KMS-11 (cell line): ENCODE measurements at regions not wholly inside any gene's neighbourhood (a gene's known extent, or its start where the extent isn't known, plus 50 kb on each side); places are given as distances from the start of the nearest gene placed in this dataset.

Experiments used
- H2AFZ ChIP-seq: fragments of 200-600 bp; sonication (generic); 2 replicates; pipeline ENCODE4 v1.6.1; 2016; ENCODE audit warnings: antibody characterized with exemption, mixed run types, low read depth
- H3K27ac ChIP-seq: fragments of 200-600 bp; sonication (generic); 2 replicates; pipeline ENCODE4 v1.6.1; 2016; ENCODE audit warnings: mild to moderate bottlenecking, mixed run types
- H3K27me3 ChIP-seq: fragments of 200-600 bp; sonication (generic); 2 replicates; pipeline ENCODE4 v1.6.1; 2017; ENCODE audit warnings: mild to moderate bottlenecking, low read depth, mixed run types, moderate library complexity; ENCODE audit not compliant: insufficient read depth
- H3K36me3 ChIP-seq: fragments of 200-600 bp; sonication (generic); 2 replicates; pipeline ENCODE4 v1.6.1; 2017; ENCODE audit warnings: mild to moderate bottlenecking, mixed run types; ENCODE audit not compliant: insufficient read depth
- H3K4me1 ChIP-seq: fragments of 200-600 bp; sonication (generic); 2 replicates; pipeline ENCODE4 v1.6.1; 2016; ENCODE audit warnings: mild to moderate bottlenecking, low read depth, mixed run types; ENCODE audit not compliant: poor library complexity, severe bottlenecking
- H3K4me2 ChIP-seq: fragments of 200-600 bp; sonication (generic); 2 replicates; pipeline ENCODE4 v1.7.0; 2016; ENCODE audit warnings: mild to moderate bottlenecking, mixed run types
- H3K4me3 ChIP-seq: fragments of 200-600 bp; sonication (generic); IDR thresholded peaks from 2 replicates; pipeline ENCODE4 v1.6.1; 2017; ENCODE audit warnings: low read depth, low read length, mixed read lengths; ENCODE audit not compliant: insufficient read depth
- H3K79me2 ChIP-seq: fragments of 200-600 bp; sonication (generic); 2 replicates; pipeline ENCODE4 v1.6.1; 2016; ENCODE audit warnings: low read depth, mixed run types; ENCODE audit not compliant: insufficient read depth
- H3K9ac ChIP-seq: fragments of 200-600 bp; sonication (generic); 2 replicates; pipeline ENCODE4 v1.6.1; 2016; ENCODE audit warnings: mild to moderate bottlenecking, mixed run types
- H4K20me1 ChIP-seq: fragments of 200-600 bp; sonication (generic); 2 replicates; pipeline ENCODE4 v1.6.1; 2016; ENCODE audit warnings: mild to moderate bottlenecking, mixed run types; ENCODE audit not compliant: insufficient read depth
- TF ChIP-seq, protein P1 (sequence below): fragments of 200-600 bp; sonication (generic); conservative IDR thresholded peaks from 2 replicates; pipeline ENCODE4 v1.6.1; 2017; ENCODE audit warnings: low read depth, mild to moderate bottlenecking, antibody characterized with exemption, low read length, moderate library complexity, mixed read lengths

DNA sequence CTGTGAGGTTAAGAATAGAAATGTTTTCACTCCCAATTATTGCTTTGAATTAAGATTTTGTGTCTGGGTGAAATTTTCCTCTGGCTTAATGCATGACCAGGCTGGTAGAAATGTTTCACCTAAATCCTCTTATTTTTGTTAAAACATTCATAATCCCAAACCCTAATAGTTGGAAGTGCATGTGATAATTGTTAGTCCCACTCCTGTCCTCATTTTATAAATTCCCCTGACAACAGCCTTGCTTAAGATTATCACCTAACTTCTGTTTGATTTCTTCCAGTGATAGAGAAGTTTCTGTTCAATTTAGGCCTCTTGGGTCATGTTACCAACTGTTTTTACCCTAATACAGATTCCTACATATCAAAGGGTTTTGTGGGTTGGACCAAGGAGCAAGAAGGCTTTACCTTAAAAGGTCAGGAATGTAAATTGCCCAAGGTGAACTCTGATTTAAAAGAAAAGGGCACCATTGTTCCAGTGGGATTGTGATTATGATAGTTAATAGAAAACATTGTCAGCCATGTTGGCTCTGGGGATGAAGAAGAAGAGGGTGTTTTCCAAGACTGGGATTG is 158.7 kb upstream of the CENPW start:
- no peaks in the 10 kb centered on the region for H4K20me1 ChIP-seq
- H3K4me3 ChIP-seq, result no peak overlapping the region

DNA sequence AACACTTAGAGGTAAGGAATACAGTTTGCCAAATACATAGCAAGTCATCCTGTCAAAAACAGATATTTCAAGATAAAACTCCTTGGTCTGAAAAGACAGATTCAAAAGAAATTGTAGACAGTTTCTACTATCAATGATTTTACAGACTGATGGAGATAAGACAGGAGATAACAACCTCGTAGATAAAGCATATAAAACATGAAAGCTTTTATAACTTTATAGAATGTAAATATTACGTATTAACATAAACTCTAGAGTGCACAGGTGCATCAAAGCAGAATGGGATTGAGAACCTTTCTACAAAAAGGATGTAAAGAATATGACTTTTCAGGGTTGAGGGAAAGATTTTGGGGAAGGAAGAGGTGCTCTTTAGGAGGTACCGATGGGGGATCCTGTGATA is 158.0 kb upstream of the CENPW start:
- Histone ChIP-seq H3K4me2 (no peak overlapping the region), H2AFZ (no peak overlapping the region), H3K79me2 (no peaks in the 10 kb centered on the region), H3K4me3 (no peak overlapping the region), H3K27ac (no peak overlapping the region), H3K27me3 (no peaks in the 10 kb centered on the region), H3K36me3 (no peaks in the 10 kb centered on the region), H3K9ac (no peak overlapping the region), H4K20me1 (no peaks in the 10 kb centered on the region), H3K4me1 (no peaks in the 10 kb centered on the region)
- TF ChIP-seq, protein P1, sequence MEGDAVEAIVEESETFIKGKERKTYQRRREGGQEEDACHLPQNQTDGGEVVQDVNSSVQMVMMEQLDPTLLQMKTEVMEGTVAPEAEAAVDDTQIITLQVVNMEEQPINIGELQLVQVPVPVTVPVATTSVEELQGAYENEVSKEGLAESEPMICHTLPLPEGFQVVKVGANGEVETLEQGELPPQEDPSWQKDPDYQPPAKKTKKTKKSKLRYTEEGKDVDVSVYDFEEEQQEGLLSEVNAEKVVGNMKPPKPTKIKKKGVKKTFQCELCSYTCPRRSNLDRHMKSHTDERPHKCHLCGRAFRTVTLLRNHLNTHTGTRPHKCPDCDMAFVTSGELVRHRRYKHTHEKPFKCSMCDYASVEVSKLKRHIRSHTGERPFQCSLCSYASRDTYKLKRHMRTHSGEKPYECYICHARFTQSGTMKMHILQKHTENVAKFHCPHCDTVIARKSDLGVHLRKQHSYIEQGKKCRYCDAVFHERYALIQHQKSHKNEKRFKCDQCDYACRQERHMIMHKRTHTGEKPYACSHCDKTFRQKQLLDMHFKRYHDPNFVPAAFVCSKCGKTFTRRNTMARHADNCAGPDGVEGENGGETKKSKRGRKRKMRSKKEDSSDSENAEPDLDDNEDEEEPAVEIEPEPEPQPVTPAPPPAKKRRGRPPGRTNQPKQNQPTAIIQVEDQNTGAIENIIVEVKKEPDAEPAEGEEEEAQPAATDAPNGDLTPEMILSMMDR, result no peak

More for the DNA sequence above, 158.7 kb upstream of the CENPW start:
- Histone ChIP-seq H3K4me1 (no peaks in the 10 kb centered on the region), H2AFZ (no peak overlapping the region), H3K36me3 (no peaks in the 10 kb centered on the region), H3K79me2 (no peaks in the 10 kb centered on the region), H3K4me2 (no peak overlapping the region), H3K9ac (no peak overlapping the region), H3K27ac (no peak overlapping the region), H3K27me3 (no peaks in the 10 kb centered on the region)
- TF ChIP-seq, protein P1, result no peak

DNA sequence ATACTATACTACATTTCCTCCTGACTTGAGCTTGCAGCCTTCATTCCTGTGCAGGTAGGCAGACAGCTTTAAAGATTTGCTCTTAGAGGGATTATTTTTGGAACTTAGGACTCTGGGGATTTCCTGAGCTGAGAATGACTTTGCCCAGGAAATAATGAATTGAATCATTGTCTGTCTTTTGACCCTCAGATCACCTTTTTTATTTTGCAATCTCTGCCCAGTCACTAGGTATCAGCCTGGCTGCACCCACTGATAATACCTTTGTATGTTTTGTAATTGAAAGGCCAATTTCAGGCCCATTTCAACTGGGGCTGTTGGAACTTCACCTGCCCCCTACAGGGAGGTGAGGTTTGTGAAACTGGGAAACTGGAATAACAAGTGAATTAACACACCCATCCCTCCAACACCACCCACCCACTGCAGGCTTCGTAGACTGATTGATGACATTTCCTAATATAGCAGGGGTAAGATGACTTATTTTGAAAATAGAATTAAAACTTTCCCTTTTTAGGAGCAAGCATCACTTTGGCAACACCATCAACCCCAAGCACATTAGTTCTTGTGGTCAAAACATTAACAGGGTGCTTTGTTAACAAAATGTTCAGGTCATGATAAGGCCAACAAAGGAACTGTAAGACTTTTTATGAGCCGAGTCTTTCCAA is 157.1 kb upstream of the CENPW start:
- Histone ChIP-seq H3K4me2 (no peak overlapping the region), H3K27ac (no peak overlapping the region), H2AFZ (no peak overlapping the region), H3K36me3 (no peaks in the 10 kb centered on the region), H3K4me3 (no peak overlapping the region), H3K27me3 (no peaks in the 10 kb centered on the region), H3K4me1 (no peaks in the 10 kb centered on the region), H3K9ac (no peak overlapping the region), H3K79me2 (no peaks in the 10 kb centered on the region), H4K20me1 (no peaks in the 10 kb centered on the region)
- TF ChIP-seq, protein P1, result no peak

DNA sequence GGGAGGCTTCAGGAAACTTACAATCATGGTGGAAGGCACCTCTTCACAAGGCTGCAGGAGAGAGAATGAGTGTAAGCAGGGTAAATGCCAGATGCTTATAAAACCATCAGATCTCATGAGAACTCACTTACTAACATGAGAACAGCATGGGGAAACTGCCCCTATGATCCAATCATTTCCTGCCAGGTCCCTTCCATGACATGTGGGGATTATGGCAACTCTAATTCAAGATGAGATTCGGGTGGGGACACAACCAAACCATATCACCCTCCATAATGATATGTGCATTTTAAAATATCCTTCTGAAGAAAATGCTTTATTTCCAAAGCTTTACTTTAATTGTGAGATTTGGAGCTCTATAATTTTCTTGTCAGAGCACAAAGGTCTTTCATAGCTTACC is 154.1 kb upstream of the CENPW start:
- TF ChIP-seq, protein P1, result no peak
- Histone ChIP-seq H3K27ac (no peak overlapping the region), H3K79me2 (no peaks in the 10 kb centered on the region), H3K9ac (no peak overlapping the region), H3K36me3 (no peaks in the 10 kb centered on the region), H4K20me1 (no peaks in the 10 kb centered on the region), H3K4me1 (no peaks in the 10 kb centered on the region), H3K4me3 (no peak overlapping the region), H2AFZ (no peak overlapping the region), H3K27me3 (no peaks in the 10 kb centered on the region), H3K4me2 (no peak overlapping the region)
